ENCODE measurements at regions not wholly inside any gene's neighbourhood (a gene's known extent, or its start where the extent isn't known, plus 50 kb on each side); places are given as distances from the start of the nearest gene placed in this dataset.

GRCh38 chr1:110766336-110766647, 91.6 kb upstream of the KCNA3 start:
- no peak for DNase-seq (ENCODE audit: low spot score)
- H3K9ac ChIP-seq: no peak overlapping the region
- no peak overlapping the region for H3K4me3 Mint-ChIP-seq
- H3K9me3 Mint-ChIP-seq: no peaks in the 10 kb centered on the region
- peak overlapping the region; percentile 66 for H2AFZ ChIP-seq (replicated peaks)
- H3K4me1 Mint-ChIP-seq: no peaks in the 10 kb centered on the region
- H3K27ac Mint-ChIP-seq: no peak overlapping the region
- H3K27ac ChIP-seq: no peak overlapping the region
- peaks cover 26% of the 10 kb centered on the region for H3K27me3 ChIP-seq
- H3K79me2 ChIP-seq (ENCODE audit: low read depth): no peaks in the 10 kb centered on the region
- no peaks in the 10 kb centered on the region for H3K9me3 ChIP-seq (ENCODE audit: low read depth)
- no peak overlapping the region for H3K4me3 ChIP-seq
- H4K20me1 ChIP-seq (ENCODE audit: low read depth): no peaks in the 10 kb centered on the region
- TF ChIP-seq, protein P1, sequence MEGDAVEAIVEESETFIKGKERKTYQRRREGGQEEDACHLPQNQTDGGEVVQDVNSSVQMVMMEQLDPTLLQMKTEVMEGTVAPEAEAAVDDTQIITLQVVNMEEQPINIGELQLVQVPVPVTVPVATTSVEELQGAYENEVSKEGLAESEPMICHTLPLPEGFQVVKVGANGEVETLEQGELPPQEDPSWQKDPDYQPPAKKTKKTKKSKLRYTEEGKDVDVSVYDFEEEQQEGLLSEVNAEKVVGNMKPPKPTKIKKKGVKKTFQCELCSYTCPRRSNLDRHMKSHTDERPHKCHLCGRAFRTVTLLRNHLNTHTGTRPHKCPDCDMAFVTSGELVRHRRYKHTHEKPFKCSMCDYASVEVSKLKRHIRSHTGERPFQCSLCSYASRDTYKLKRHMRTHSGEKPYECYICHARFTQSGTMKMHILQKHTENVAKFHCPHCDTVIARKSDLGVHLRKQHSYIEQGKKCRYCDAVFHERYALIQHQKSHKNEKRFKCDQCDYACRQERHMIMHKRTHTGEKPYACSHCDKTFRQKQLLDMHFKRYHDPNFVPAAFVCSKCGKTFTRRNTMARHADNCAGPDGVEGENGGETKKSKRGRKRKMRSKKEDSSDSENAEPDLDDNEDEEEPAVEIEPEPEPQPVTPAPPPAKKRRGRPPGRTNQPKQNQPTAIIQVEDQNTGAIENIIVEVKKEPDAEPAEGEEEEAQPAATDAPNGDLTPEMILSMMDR (IDR thresholded peaks at IDR 0.05): no peak
- TF ChIP-seq EZH2 (IDR thresholded peaks at IDR 0.05) (no peak), EZH2phosphoT487 (IDR thresholded peaks at IDR 0.05) (no peak)
- H3K36me3 Mint-ChIP-seq: no peaks in the 10 kb centered on the region
- H3K27me3 Mint-ChIP-seq (ENCODE audit: insufficient read depth, low read depth): peaks cover 4% of the 10 kb centered on the region
- no peaks in the 10 kb centered on the region for H3K4me1 ChIP-seq
- H3K4me2 ChIP-seq: no peak overlapping the region
- H3F3A ChIP-seq (ENCODE audit: low read depth): no peaks in the 10 kb centered on the region
- H3K36me3 ChIP-seq: no peaks in the 10 kb centered on the region

- Histone ChIP-seq H3K79me2 (ENCODE audit: low read depth) (no peaks in the 10 kb centered on the region), H3K9ac (no peak overlapping the region), H4K20me1 (ENCODE audit: low read depth) (no peaks in the 10 kb centered on the region), H3F3A (ENCODE audit: low read depth) (no peaks in the 10 kb centered on the region), H3K4me2 (no peak overlapping the region), H3K9me3 (ENCODE audit: low read depth) (no peaks in the 10 kb centered on the region), H3K36me3 (no peaks in the 10 kb centered on the region), H3K27ac (no peak overlapping the region), H3K4me3 (no peak overlapping the region), H3K4me1 (no peaks in the 10 kb centered on the region), H2AFZ (replicated peaks) (peak overlapping the region; percentile 66), H3K27me3 (peaks cover 26% of the 10 kb centered on the region)
- H3K4me1 Mint-ChIP-seq: no peaks in the 10 kb centered on the region
- peak; percentile 64 for DNase-seq (ENCODE audit: low spot score)
- H3K27me3 Mint-ChIP-seq (ENCODE audit: insufficient read depth, low read depth): peaks cover 4% of the 10 kb centered on the region
- H3K4me3 Mint-ChIP-seq: no peak overlapping the region
- H3K27ac Mint-ChIP-seq: no peak overlapping the region
- no peak for TF ChIP-seq EZH2phosphoT487 (IDR thresholded peaks at IDR 0.05)
- TF ChIP-seq, protein P1 (IDR thresholded peaks at IDR 0.05): peak; percentile 90
- H3K36me3 Mint-ChIP-seq: no peaks in the 10 kb centered on the region
- H3K9me3 Mint-ChIP-seq: no peaks in the 10 kb centered on the region
Measured at GRCh38 chr1:110765640-110766335, 91.0 kb upstream of the KCNA3 start.

DNA sequence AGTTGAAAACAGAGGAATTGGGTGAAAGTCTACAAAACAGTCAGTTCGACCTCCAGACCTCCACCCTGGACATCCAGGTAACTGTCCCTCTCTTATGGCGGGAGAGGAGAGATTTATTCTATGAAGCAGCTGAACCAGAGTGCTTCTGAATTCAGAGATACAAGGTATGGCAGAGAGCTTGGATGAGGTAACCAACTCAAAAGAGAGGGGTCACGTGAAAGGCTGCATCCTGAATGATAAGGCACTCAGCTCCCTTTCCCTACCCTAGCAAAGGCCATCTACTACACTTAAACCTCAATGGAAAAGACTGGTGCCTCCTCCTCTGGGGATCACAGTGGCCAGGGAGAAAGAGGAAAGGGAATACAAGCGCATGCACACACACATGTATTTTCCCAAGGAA, 88.4 kb upstream of the KCNA3 start:
- Mint-ChIP-seq H3K27me3 (ENCODE audit: insufficient read depth, low read depth) (peaks cover 4% of the 10 kb centered on the region), H3K4me1 (no peaks in the 10 kb centered on the region), H3K4me3 (no peak overlapping the region), H3K36me3 (no peaks in the 10 kb centered on the region), H3K9me3 (no peaks in the 10 kb centered on the region), H3K27ac (no peak overlapping the region)
- no peaks in the 10 kb centered on the region for H3K79me2 ChIP-seq (ENCODE audit: low read depth)
- H3K27me3 ChIP-seq: peaks cover 20% of the 10 kb centered on the region
- H3F3A ChIP-seq (ENCODE audit: low read depth): no peaks in the 10 kb centered on the region
- H4K20me1 ChIP-seq (ENCODE audit: low read depth): no peaks in the 10 kb centered on the region
- no peak overlapping the region for H3K27ac ChIP-seq
- no peaks in the 10 kb centered on the region for H3K4me1 ChIP-seq
- no peak overlapping the region for H3K4me3 ChIP-seq
- no peak overlapping the region for H3K4me2 ChIP-seq
- TF ChIP-seq EZH2 (IDR thresholded peaks at IDR 0.05): no peak
- TF ChIP-seq EZH2phosphoT487 (IDR thresholded peaks at IDR 0.05): no peak
- TF ChIP-seq, protein P1 (IDR thresholded peaks at IDR 0.05): no peak
- no peak overlapping the region for H2AFZ ChIP-seq (replicated peaks)
- H3K9me3 ChIP-seq (ENCODE audit: low read depth): no peaks in the 10 kb centered on the region
- H3K36me3 ChIP-seq: no peaks in the 10 kb centered on the region
- H3K9ac ChIP-seq: no peak overlapping the region
- no peak for DNase-seq (ENCODE audit: low spot score)

All from neural progenitor cell (in vitro differentiated cells).